NCI-H82 (cell line): ENCODE measurements at regions not wholly inside any gene's neighbourhood (a gene's known extent, or its start where the extent isn't known, plus 50 kb on each side); places are given as distances from the start of the nearest gene placed in this dataset.

ENCODE experiments used
- DNase-seq: peaks from one replicate; lab custom pipeline; 2025; lab: John Stamatoyannopoulos, UW

GRCh38 chr12:130258863-130259262, 78.8 kb upstream of the PIWIL1 start:
- DNase-seq, result no peak

GRCh38 chr12:130263025-130263424, 74.7 kb upstream of the PIWIL1 start:
- DNase-seq, result no peak

GRCh38 chr12:130263996-130264395, 73.7 kb upstream of the PIWIL1 start:
- DNase-seq, result no peak

- DNase-seq, result peak; percentile 33
These were observed 70.9 kb upstream of the PIWIL1 start for GRCh38 chr12:130266751-130267150.

GRCh38 chr12:130280231-130280630, 57.5 kb upstream of the PIWIL1 start:
- no peak for DNase-seq

GRCh38 chr12:130280742-130281141, 56.9 kb upstream of the PIWIL1 start:
- no peak for DNase-seq

- peak; percentile 82 for DNase-seq
These were observed 56.4 kb upstream of the PIWIL1 start for GRCh38 chr12:130281153-130281799.

- peak; percentile 46 for DNase-seq
These were observed 51.6 kb upstream of the PIWIL1 start for GRCh38 chr12:130286041-130286440.

- no peak for DNase-seq
These were observed 50.8 kb upstream of the PIWIL1 start for GRCh38 chr12:130286741-130287440.
